ENCODE measurements at regions not wholly inside any gene's neighbourhood (a gene's known extent, or its start where the extent isn't known, plus 50 kb on each side); places are given as distances from the start of the nearest gene placed in this dataset.

DNA sequence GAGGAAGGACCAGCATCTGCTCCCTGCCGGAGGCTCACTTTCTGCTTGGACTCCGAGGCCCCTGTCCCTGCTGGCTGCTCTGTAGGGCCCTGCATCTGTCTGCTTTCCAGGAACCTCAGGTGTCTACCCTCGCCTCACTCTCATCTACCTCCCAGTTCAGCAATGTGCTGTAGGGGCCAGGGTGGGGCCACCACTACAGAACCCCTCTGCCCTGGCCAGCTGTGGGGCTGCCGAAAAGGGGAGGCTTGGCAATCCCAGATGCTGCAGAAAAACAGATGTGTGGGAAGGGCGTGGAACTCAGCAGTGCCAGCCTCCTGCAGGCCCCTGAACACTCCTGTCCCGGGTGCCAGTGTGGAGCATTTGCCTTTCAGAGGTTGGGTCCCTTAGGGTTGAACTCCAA lies 80.1 kb upstream of the ZNF469 start:
- H3K4me3 ChIP-seq (ENCODE audit: low read depth, low read length) = no peak overlapping the region
- TF ChIP-seq, protein P1, sequence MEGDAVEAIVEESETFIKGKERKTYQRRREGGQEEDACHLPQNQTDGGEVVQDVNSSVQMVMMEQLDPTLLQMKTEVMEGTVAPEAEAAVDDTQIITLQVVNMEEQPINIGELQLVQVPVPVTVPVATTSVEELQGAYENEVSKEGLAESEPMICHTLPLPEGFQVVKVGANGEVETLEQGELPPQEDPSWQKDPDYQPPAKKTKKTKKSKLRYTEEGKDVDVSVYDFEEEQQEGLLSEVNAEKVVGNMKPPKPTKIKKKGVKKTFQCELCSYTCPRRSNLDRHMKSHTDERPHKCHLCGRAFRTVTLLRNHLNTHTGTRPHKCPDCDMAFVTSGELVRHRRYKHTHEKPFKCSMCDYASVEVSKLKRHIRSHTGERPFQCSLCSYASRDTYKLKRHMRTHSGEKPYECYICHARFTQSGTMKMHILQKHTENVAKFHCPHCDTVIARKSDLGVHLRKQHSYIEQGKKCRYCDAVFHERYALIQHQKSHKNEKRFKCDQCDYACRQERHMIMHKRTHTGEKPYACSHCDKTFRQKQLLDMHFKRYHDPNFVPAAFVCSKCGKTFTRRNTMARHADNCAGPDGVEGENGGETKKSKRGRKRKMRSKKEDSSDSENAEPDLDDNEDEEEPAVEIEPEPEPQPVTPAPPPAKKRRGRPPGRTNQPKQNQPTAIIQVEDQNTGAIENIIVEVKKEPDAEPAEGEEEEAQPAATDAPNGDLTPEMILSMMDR (IDR thresholded peaks at IDR 0.05; ENCODE audit: borderline replicate concordance, insufficient read depth, low read depth, low read length) = no peak

- no peak overlapping the region for H3K4me3 ChIP-seq (ENCODE audit: low read depth, low read length)
- TF ChIP-seq, protein P1 (IDR thresholded peaks at IDR 0.05; ENCODE audit: borderline replicate concordance, insufficient read depth, low read depth, low read length) = no peak
Observed at GRCh38 chr16:88303405-88303804, 79.4 kb upstream of the ZNF469 start.

- no peak overlapping the region for H3K4me3 ChIP-seq (ENCODE audit: low read depth, low read length)
- TF ChIP-seq, protein P1 (IDR thresholded peaks at IDR 0.05; ENCODE audit: borderline replicate concordance, insufficient read depth, low read depth, low read length) = no peak
Observed at GRCh38 chr16:88303890-88304819, 78.6 kb upstream of the ZNF469 start.

DNA sequence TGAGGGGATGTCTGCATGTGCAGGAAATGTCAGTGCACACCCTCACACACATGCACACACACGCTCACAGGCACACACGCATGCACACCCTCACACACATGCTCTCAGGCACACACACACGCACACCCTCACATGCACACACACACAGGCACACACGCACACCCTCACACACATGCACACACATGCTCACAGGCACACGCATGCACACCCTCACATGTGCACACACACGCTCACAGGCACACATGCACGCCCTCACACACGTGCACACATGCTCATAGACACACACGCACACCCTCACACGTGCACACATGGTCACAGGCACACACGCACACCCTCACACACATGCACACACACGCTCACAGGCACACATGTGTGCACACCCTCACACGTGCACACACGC lies 77.6 kb upstream of the ZNF469 start:
- no peak overlapping the region for H3K4me3 ChIP-seq (ENCODE audit: low read depth, low read length)
- TF ChIP-seq, protein P1 (IDR thresholded peaks at IDR 0.05; ENCODE audit: borderline replicate concordance, insufficient read depth, low read depth, low read length) = no peak

GRCh38 chr16:88306411-88306810 lies 76.3 kb upstream of the ZNF469 start:
- no peak overlapping the region for H3K4me3 ChIP-seq (ENCODE audit: low read depth, low read length)
- TF ChIP-seq, protein P1 (IDR thresholded peaks at IDR 0.05; ENCODE audit: borderline replicate concordance, insufficient read depth, low read depth, low read length) = no peak

DNA sequence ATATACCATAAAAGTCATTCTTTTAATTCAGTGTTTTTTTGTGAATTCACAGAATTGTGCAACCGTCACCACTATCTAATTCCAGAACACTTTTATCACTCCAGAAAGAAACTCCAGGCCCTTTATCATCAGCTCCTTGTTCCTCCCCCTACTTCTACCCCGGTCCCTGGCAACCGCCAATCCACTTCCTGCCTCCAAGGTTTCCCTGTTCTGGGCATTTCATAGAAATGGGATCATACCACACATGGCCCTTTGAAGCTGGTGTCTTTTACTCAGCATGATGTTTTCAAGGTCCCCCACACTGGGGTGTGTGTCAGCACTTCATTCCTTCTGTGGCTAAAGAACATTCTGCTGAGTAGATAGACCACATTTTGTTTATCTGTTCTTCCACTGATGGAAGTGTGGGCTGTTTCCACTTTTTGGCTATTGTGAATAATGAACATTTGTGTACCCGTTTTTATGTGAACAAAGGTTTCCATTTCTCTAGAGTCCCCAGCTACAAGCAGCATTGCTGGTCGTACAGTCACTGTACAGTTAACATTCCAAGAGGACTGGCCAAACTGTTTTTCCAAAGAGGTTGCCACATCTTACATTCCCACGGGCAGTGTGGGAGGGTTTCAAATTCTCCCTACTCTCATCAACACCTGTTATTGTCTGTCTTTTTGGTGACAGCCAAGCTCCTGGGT lies 75.8 kb upstream of the ZNF469 start:
- H3K4me3 ChIP-seq (ENCODE audit: low read depth, low read length) = no peak overlapping the region
- TF ChIP-seq, protein P1 (IDR thresholded peaks at IDR 0.05; ENCODE audit: borderline replicate concordance, insufficient read depth, low read depth, low read length) = no peak

Measured in GM12875 (cell line).